GM10266 (cell line): ENCODE measurements at regions not wholly inside any gene's neighbourhood (a gene's known extent, or its start where the extent isn't known, plus 50 kb on each side); places are given as distances from the start of the nearest gene placed in this dataset.

Experiments used
- DNase-seq: peaks from one replicate; pipeline ENCODE4 v3.0.0; 2012; ENCODE audit errors: extremely low spot score
- TF ChIP-seq, protein P1 (sequence below): IDR thresholded peaks from 2 replicates; pipeline ENCODE4 v1.5.1; 2012; ENCODE audit warnings: mild to moderate bottlenecking, low read depth; ENCODE audit not compliant: control insufficient read depth, insufficient read depth; ENCODE audit errors: missing control alignments

DNA sequence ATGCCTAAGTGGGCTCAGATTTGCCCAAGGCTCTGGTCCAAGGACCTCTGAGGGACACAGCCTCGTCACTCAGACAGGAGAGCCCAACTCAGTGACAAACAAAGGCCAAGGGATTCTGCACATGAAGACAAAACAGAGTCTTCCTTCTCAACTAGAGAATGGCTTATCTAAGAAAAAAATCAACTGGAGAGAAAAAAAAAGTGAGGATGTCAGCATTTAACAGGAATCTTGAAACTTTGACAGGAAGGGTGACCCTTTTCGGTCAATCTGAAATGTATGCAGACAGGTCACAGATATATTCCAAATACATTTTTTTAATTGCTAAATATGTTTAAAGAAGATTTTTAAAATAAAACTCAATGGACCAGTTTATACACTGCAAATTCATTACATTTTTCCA, 154.5 kb downstream of the ETS2 start:
- no peak for DNase-seq
- TF ChIP-seq, protein P1, sequence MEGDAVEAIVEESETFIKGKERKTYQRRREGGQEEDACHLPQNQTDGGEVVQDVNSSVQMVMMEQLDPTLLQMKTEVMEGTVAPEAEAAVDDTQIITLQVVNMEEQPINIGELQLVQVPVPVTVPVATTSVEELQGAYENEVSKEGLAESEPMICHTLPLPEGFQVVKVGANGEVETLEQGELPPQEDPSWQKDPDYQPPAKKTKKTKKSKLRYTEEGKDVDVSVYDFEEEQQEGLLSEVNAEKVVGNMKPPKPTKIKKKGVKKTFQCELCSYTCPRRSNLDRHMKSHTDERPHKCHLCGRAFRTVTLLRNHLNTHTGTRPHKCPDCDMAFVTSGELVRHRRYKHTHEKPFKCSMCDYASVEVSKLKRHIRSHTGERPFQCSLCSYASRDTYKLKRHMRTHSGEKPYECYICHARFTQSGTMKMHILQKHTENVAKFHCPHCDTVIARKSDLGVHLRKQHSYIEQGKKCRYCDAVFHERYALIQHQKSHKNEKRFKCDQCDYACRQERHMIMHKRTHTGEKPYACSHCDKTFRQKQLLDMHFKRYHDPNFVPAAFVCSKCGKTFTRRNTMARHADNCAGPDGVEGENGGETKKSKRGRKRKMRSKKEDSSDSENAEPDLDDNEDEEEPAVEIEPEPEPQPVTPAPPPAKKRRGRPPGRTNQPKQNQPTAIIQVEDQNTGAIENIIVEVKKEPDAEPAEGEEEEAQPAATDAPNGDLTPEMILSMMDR, result no peak

DNA sequence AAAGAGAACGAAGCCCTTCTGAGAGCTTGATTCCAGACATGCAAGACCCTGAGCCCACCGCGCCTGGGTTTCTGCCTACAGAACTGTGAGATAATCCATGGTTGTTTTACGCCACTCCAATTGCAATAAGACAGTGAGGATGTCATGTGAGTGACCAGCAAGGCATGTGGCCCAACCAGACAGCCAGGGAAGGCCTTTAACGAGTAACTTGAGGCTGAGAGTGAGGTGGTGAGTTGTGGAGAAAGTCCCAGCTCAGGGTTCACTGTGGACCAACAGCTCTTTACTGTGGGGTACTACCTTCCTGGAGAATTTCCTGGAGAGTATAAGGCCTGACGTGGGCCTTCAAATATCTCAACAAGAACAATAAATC, 153.9 kb downstream of the ETS2 start:
- DNase-seq, result no peak
- TF ChIP-seq, protein P1, result no peak

DNA sequence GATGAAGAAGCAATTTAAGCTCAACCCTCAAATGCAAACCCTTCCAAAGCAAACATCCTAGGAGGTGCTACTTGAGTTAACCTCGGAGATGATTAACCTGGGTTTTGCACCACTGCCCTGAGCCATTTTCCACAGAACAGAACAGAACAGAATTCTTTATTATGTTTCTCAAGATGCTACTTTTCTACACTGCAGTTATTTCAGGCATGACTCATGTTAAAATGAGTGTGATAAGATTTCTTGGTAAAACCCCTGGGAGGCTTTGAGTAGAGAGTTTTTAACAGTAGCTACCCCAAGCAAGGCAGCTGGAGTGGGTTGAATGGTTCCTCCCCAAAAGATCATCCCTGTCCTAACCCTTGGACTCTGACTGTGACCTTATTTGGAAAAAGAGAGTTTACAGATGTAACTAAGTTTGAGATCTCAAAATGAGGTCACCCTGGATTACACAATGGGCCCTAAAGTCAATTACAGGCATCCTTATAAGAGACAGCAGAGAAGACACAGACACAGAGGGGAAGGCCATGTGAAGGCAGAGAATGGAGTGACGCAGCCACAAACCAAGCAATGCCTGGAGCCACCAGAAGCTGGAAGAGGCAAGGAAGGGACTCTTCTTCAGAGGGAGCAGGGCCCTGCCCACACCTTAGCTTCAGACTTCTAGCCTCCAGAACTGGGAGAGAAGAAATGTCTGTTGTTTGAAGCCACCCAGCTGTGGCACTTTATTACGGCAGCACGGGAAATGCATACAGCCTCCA, 153.4 kb downstream of the ETS2 start:
- TF ChIP-seq, protein P1, result no peak
- DNase-seq, result no peak

DNA sequence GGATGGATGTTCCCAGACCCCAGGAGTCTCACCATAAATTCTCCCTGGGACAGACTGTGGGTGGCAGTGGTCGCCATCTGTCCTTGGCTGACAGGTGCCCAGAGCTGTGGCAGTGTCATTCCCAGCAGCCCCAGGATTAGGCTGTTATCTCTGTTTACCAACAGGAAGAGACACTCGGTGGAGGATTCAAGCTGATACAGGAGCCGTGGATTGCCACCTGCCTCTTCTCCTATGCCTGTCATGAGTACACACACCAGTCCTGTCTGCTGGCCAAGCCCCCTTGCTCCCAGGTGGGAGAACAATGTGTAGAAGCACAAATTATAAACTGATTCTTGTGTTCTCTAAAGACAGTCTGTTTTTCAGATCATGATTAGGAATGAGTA, 152.6 kb downstream of the ETS2 start:
- TF ChIP-seq, protein P1, result no peak
- no peak for DNase-seq

DNA sequence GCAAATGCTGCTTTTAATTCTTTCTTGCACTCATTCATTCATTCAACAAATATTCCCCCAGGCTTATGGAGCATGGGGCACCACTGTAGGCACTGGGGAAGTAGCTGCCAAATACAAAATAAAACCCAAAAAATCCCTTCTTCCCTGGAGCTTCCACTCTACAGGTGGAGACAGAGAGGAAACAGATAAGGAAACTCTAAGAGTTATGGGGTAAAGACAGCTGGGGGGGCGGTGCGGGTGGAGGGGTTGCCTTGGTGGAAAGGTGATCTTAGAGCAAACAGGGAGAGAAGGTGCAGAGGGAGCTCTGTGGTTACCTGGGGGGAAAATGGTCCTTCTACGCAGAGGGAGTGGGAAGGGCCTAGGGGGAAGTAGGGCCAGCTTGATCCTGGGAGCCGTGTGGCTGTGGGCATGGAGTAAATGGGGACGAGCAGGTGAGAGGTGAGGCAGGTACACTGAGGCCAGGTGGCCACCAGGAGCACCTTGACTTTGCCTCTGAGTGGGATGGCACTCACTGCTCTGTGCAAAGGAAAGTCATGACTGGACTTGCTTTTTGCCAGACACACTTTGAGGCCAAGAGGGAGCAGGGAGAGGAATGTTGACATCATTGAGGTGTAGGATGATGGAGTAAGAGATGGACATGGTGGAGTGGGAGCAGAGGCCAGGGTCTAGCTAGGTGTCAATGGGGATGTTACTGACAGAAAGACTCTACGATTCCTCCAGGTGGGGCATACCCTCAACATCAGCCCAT, 152.0 kb downstream of the ETS2 start:
- TF ChIP-seq, protein P1, result no peak
- DNase-seq, result no peak

DNA sequence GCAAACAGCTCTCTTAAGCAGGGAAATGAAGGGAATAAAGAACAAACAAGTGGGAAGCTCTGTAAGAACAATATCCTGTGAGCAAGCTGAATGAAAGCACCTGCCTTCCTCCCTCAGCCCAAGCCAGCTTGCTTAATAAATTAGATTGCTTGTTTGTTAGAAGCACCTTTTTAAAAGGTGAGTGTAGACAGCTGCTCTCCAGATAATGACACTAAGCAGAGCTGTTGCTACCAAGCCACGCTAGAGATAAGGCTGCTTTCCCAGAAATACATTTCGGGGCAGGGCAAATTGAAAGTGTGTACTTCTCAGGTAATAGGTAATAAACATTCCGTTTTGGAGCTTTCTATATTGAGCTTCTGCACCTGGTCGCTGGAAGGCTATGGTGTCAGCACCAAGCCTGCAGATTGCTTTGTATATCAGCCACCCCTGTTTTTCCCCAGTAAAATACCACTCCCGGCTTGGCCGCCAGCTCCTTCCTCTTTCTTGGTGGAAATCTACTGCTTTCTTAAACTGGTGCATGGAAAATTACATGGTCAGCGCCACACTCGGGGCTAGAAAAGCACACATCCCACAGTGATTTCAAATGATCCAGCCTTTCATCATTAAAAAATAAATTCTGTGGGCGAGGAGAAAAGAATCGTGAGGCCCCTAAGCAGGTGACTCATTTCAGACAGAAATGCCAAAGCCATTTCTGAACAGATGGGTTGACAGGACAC, 151.3 kb downstream of the ETS2 start:
- DNase-seq, result no peak
- TF ChIP-seq, protein P1, result no peak

DNA sequence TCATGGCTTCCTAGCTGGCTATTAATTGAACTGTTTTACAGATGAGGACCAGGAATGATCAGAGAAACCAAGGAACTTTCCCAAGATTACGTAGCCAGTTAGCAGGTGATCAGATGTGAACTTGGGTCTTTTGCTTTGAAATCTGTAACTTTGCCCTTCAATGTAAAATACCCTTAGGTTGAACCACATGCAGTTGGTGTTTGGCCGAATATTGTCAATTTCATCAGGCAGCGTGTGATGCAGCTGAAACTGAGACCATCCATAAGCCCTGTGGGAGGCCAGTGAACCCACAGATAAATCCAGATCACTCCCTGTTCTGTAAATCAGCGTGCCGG, 150.8 kb downstream of the ETS2 start:
- DNase-seq, result no peak
- TF ChIP-seq, protein P1, result no peak
